ENCODE measurements at regions not wholly inside any gene's neighbourhood (a gene's known extent, or its start where the extent isn't known, plus 50 kb on each side); places are given as distances from the start of the nearest gene placed in this dataset.

DNA sequence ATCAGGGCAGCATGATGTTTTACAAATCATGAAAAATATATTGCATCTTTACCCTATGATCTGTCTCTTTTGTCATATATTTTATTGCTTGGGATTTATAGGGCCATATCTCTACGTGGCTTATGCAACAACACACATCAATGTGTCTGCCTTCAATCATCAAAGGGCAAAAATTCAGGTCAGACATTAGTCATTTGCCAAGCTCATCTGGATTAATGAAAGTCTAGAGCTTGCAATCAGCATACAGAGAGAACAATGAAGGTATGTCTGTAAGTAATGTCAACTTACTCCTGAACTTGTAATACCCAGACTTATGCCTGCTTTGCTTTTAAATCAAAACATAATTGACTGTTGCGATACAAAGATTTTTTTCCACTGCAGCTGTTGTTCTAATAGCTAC, 282.7 kb downstream of the HAO1 start:
- TF ChIP-seq, protein P1, sequence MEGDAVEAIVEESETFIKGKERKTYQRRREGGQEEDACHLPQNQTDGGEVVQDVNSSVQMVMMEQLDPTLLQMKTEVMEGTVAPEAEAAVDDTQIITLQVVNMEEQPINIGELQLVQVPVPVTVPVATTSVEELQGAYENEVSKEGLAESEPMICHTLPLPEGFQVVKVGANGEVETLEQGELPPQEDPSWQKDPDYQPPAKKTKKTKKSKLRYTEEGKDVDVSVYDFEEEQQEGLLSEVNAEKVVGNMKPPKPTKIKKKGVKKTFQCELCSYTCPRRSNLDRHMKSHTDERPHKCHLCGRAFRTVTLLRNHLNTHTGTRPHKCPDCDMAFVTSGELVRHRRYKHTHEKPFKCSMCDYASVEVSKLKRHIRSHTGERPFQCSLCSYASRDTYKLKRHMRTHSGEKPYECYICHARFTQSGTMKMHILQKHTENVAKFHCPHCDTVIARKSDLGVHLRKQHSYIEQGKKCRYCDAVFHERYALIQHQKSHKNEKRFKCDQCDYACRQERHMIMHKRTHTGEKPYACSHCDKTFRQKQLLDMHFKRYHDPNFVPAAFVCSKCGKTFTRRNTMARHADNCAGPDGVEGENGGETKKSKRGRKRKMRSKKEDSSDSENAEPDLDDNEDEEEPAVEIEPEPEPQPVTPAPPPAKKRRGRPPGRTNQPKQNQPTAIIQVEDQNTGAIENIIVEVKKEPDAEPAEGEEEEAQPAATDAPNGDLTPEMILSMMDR (IDR thresholded peaks at IDR 0.05), result no peak
- TF ChIP-seq, protein P2, sequence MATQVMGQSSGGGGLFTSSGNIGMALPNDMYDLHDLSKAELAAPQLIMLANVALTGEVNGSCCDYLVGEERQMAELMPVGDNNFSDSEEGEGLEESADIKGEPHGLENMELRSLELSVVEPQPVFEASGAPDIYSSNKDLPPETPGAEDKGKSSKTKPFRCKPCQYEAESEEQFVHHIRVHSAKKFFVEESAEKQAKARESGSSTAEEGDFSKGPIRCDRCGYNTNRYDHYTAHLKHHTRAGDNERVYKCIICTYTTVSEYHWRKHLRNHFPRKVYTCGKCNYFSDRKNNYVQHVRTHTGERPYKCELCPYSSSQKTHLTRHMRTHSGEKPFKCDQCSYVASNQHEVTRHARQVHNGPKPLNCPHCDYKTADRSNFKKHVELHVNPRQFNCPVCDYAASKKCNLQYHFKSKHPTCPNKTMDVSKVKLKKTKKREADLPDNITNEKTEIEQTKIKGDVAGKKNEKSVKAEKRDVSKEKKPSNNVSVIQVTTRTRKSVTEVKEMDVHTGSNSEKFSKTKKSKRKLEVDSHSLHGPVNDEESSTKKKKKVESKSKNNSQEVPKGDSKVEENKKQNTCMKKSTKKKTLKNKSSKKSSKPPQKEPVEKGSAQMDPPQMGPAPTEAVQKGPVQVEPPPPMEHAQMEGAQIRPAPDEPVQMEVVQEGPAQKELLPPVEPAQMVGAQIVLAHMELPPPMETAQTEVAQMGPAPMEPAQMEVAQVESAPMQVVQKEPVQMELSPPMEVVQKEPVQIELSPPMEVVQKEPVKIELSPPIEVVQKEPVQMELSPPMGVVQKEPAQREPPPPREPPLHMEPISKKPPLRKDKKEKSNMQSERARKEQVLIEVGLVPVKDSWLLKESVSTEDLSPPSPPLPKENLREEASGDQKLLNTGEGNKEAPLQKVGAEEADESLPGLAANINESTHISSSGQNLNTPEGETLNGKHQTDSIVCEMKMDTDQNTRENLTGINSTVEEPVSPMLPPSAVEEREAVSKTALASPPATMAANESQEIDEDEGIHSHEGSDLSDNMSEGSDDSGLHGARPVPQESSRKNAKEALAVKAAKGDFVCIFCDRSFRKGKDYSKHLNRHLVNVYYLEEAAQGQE (IDR thresholded peaks at IDR 0.05; ENCODE audit: insufficient read depth in 1 of 2, low read depth in 2 of 2, low read length in 1 of 2), result no peak

All from Panc1 (cell line).